Liver (tissue), 8 donors: ENCODE measurements at regions not wholly inside any gene's neighbourhood (a gene's known extent, or its start where the extent isn't known, plus 50 kb on each side); places are given as distances from the start of the nearest gene placed in this dataset.

Experiments
- DNase-seq: peaks from one replicate; pipeline ENCODE4 v3.0.0-alpha.2; 2017; ENCODE audit warnings: low spot score
- H3K27ac ChIP-seq, 2 donors: one replicate each; pipeline ENCODE4 v1.7.0; 2013; ENCODE audit warnings: inconsistent platforms in 2 of 2, low read length in 2 of 2, control low read depth in 1 of 2, low read depth in 1 of 2, mild to moderate bottlenecking in 1 of 2
- H3K27me3 ChIP-seq, 4 donors: one replicate each; pipeline versions ENCODE4 v1.6.1 to v1.7.0; 2013; ENCODE audit warnings: low read length in 3 of 4, inconsistent platforms in 1 of 4, mild to moderate bottlenecking in 1 of 4, moderate library complexity in 1 of 4; ENCODE audit not compliant: control insufficient read depth in 4 of 4, insufficient read depth in 4 of 4
- H3K36me3 ChIP-seq, 4 donors: one replicate each; pipeline versions ENCODE4 v1.6.1 to v1.7.0; 2013; ENCODE audit warnings: low read length in 3 of 4, mild to moderate bottlenecking in 3 of 4, low read depth in 1 of 4, moderate library complexity in 1 of 4; ENCODE audit not compliant: control insufficient read depth in 4 of 4, insufficient read depth in 3 of 4
- H3K4me1 ChIP-seq, 4 donors: one replicate each; pipeline versions ENCODE4 v1.6.1 to v1.7.0; 2013; ENCODE audit warnings: low read length in 3 of 4, mild to moderate bottlenecking in 3 of 4, moderate library complexity in 1 of 4; ENCODE audit not compliant: control insufficient read depth in 4 of 4, insufficient read depth in 4 of 4
- H3K4me3 ChIP-seq, 3 donors: one replicate each; pipeline versions ENCODE4 v1.6.1 to v1.7.0; 2013; ENCODE audit warnings: low read length in 3 of 3, control low read depth in 1 of 3, low read depth in 1 of 3, mild to moderate bottlenecking in 1 of 3
- H3K9ac ChIP-seq, 2 donors: one replicate each; pipeline ENCODE4 v1.7.0; 2013; ENCODE audit warnings: low read length in 2 of 2, mild to moderate bottlenecking in 2 of 2, moderate library complexity in 2 of 2, control low read depth in 1 of 2, low read depth in 1 of 2
- H3K9me3 ChIP-seq, 4 donors: one replicate each; pipeline versions ENCODE4 v1.6.1 to v1.7.0; 2013; ENCODE audit warnings: low read length in 3 of 4; ENCODE audit not compliant: control insufficient read depth in 4 of 4
- FOXA1 ChIP-seq: IDR thresholded peaks from 2 replicates; pipeline ENCODE4 v1.6.1; 2016; ENCODE audit warnings: antibody characterized with exemption
- FOXA2 ChIP-seq: IDR thresholded peaks from 2 replicates; pipeline ENCODE4 v1.6.1; 2016; ENCODE audit warnings: antibody characterized with exemption
- GABPA ChIP-seq, 2 donors: IDR thresholded peaks in 1 of 2; conservative IDR thresholded peaks in 1 of 2; 2 replicates each; pipeline ENCODE4 v1.6.1; 2016; ENCODE audit warnings: antibody characterized with exemption in 2 of 2, mild to moderate bottlenecking in 1 of 2, moderate library complexity in 1 of 2
- HNF4A ChIP-seq, 2 donors: conservative IDR thresholded peaks; 2 replicates each; pipeline ENCODE4 v1.6.1; 2016; ENCODE audit warnings: antibody characterized with exemption in 2 of 2, mild to moderate bottlenecking in 2 of 2
- HNF4G ChIP-seq: IDR thresholded peaks from 2 replicates; pipeline ENCODE4 v1.6.1; 2016; ENCODE audit warnings: antibody characterized with exemption
- JUND ChIP-seq, 2 donors: IDR thresholded peaks; 2 replicates each; pipeline ENCODE4 v1.6.1; 2016; ENCODE audit warnings: antibody characterized with exemption in 2 of 2
- NR2F2 ChIP-seq: IDR thresholded peaks from 2 replicates; pipeline ENCODE4 v1.6.1; 2016; ENCODE audit warnings: antibody characterized with exemption
- RAD21 ChIP-seq, 2 donors: IDR thresholded peaks; 2 replicates each; pipeline ENCODE4 v1.6.1; 2016; ENCODE audit warnings: antibody characterized with exemption in 2 of 2, mild to moderate bottlenecking in 2 of 2
- RXRA ChIP-seq, 2 donors: IDR thresholded peaks; 2 replicates each; pipeline ENCODE4 v1.6.1; 2017 to 2018; ENCODE audit warnings: antibody characterized with exemption in 2 of 2, mild to moderate bottlenecking in 1 of 2
- SP1 ChIP-seq: IDR thresholded peaks from 2 replicates; pipeline ENCODE4 v1.6.1; 2018; ENCODE audit warnings: antibody characterized with exemption, mild to moderate bottlenecking
- TAF1 ChIP-seq: conservative IDR thresholded peaks from 2 replicates; pipeline ENCODE4 v1.6.1; 2016; ENCODE audit warnings: antibody characterized with exemption, mild to moderate bottlenecking
- YY1 ChIP-seq: IDR thresholded peaks from 2 replicates; pipeline ENCODE4 v1.6.1; 2016; ENCODE audit warnings: antibody characterized with exemption, mild to moderate bottlenecking
- WGBS: extraction: QIAGEN DNeasy Blood & Tissue Kit; methylation state at CpG from one replicate; pipeline ENCODE4 v1.1.7; 2013; 5-methylcytosine and 5-hydroxymethylcytosine counted together
- TF ChIP-seq, protein P1 (sequence below): IDR thresholded peaks from 2 replicates; pipeline ENCODE4 v1.6.1; 2016; ENCODE audit warnings: antibody characterized with exemption
- TF ChIP-seq, protein P2 (sequence below): fragments of 150-350 bp; IDR thresholded peaks from 2 replicates; pipeline ENCODE4 v1.5.1; 2017; ENCODE audit warnings: improper control_type of control experiment, low read depth, low read length; ENCODE audit not compliant: missing input control
- TF ChIP-seq, protein P3 (sequence below): IDR thresholded peaks from 2 replicates; pipeline ENCODE4 v1.6.1; 2016; ENCODE audit warnings: antibody characterized with exemption, mild to moderate bottlenecking
- TF ChIP-seq, protein P4 (sequence below): IDR thresholded peaks from 2 replicates; pipeline ENCODE4 v1.6.1; 2016; ENCODE audit warnings: antibody characterized with exemption
- donor health status: healthy.
- donor health status: healthy.
- donor health status: healthy.
- donor health status: healthy.
- donor health status: healthy.

DNA sequence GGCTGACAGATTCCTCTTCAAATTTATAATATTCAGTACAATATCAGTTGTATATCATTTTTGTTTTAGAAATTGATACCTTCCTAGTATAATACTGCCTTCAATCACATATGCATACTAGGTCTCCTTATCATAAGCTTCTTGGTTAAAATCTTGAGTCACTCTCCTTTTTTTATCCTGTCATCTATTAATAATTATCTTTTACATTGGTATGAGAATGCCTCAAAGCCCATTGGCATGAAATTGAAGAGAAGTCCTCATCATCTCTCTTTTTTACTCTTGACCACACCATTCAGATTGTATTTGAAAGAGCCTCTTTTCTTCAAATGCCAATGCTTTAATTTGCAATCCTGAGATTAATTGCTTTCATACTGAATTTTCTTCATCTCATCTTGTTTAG lies 810.3 kb downstream of the BRINP1 start:
- Histone ChIP-seq H3K36me3 (no peaks in the 10 kb centered on the region), H3K9me3 (peaks cover 0 to 5% (median 0%) of the 10 kb centered on the region in 4 donors), H3K4me3 (no peak overlapping the region), H3K27ac (no peak overlapping the region), H3K4me1 (no peaks in the 10 kb centered on the region), H3K27me3 (peaks cover 0 to 4% (median 0%) of the 10 kb centered on the region in 4 donors), H3K9ac (no peak overlapping the region)
- DNase-seq, result no peak
- TF ChIP-seq, protein P1, sequence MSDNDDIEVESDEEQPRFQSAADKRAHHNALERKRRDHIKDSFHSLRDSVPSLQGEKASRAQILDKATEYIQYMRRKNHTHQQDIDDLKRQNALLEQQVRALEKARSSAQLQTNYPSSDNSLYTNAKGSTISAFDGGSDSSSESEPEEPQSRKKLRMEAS, result no peak
- TF ChIP-seq HNF4G (no peak), YY1 (no peak), TAF1 (no peak), FOXA2 (no peak), RXRA (IDR thresholded peaks at IDR 0.05) (no peak), SP1 (no peak), RAD21 (IDR thresholded peaks at IDR 0.05) (no peak), HNF4A (conservative IDR thresholded peaks at IDR 0.05) (no peak), JUND (IDR thresholded peaks at IDR 0.05) (no peak), GABPA (IDR thresholded peaks at IDR 0.05 in 1 of 2, conservative IDR thresholded peaks at IDR 0.05 in 1 of 2) (no peak), FOXA1 (no peak), NR2F2 (no peak)
- TF ChIP-seq, protein P2, sequence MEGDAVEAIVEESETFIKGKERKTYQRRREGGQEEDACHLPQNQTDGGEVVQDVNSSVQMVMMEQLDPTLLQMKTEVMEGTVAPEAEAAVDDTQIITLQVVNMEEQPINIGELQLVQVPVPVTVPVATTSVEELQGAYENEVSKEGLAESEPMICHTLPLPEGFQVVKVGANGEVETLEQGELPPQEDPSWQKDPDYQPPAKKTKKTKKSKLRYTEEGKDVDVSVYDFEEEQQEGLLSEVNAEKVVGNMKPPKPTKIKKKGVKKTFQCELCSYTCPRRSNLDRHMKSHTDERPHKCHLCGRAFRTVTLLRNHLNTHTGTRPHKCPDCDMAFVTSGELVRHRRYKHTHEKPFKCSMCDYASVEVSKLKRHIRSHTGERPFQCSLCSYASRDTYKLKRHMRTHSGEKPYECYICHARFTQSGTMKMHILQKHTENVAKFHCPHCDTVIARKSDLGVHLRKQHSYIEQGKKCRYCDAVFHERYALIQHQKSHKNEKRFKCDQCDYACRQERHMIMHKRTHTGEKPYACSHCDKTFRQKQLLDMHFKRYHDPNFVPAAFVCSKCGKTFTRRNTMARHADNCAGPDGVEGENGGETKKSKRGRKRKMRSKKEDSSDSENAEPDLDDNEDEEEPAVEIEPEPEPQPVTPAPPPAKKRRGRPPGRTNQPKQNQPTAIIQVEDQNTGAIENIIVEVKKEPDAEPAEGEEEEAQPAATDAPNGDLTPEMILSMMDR, result no peak
- TF ChIP-seq, protein P3, sequence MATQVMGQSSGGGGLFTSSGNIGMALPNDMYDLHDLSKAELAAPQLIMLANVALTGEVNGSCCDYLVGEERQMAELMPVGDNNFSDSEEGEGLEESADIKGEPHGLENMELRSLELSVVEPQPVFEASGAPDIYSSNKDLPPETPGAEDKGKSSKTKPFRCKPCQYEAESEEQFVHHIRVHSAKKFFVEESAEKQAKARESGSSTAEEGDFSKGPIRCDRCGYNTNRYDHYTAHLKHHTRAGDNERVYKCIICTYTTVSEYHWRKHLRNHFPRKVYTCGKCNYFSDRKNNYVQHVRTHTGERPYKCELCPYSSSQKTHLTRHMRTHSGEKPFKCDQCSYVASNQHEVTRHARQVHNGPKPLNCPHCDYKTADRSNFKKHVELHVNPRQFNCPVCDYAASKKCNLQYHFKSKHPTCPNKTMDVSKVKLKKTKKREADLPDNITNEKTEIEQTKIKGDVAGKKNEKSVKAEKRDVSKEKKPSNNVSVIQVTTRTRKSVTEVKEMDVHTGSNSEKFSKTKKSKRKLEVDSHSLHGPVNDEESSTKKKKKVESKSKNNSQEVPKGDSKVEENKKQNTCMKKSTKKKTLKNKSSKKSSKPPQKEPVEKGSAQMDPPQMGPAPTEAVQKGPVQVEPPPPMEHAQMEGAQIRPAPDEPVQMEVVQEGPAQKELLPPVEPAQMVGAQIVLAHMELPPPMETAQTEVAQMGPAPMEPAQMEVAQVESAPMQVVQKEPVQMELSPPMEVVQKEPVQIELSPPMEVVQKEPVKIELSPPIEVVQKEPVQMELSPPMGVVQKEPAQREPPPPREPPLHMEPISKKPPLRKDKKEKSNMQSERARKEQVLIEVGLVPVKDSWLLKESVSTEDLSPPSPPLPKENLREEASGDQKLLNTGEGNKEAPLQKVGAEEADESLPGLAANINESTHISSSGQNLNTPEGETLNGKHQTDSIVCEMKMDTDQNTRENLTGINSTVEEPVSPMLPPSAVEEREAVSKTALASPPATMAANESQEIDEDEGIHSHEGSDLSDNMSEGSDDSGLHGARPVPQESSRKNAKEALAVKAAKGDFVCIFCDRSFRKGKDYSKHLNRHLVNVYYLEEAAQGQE, result no peak
- TF ChIP-seq, protein P4, sequence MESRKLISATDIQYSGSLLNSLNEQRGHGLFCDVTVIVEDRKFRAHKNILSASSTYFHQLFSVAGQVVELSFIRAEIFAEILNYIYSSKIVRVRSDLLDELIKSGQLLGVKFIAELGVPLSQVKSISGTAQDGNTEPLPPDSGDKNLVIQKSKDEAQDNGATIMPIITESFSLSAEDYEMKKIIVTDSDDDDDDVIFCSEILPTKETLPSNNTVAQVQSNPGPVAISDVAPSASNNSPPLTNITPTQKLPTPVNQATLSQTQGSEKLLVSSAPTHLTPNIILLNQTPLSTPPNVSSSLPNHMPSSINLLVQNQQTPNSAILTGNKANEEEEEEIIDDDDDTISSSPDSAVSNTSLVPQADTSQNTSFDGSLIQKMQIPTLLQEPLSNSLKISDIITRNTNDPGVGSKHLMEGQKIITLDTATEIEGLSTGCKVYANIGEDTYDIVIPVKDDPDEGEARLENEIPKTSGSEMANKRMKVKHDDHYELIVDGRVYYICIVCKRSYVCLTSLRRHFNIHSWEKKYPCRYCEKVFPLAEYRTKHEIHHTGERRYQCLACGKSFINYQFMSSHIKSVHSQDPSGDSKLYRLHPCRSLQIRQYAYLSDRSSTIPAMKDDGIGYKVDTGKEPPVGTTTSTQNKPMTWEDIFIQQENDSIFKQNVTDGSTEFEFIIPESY, result no peak

DNA sequence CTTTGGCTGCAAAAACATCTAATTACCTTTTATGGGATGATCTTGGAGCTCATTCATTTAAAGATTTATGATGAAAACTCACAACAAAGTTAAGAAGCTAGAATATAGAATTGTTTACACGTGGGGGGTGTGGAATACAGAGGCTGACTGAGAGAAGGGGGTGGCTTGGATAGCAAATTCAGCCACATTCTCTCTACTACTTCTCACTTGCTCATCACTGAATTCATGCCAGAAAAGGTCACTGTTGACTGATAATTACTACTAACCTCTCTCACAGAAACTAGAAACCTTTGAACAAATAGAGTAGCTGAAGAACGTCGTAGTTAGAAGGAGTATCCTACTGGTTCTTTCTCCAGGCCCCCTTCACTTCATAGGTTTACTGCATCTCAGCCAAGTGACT lies 808.2 kb downstream of the BRINP1 start:
- Histone ChIP-seq H3K36me3 (no peaks in the 10 kb centered on the region), H3K27me3 (peaks cover 0 to 4% (median 0%) of the 10 kb centered on the region in 4 donors), H3K27ac (no peak overlapping the region), H3K4me3 (no peak overlapping the region), H3K9ac (no peak overlapping the region), H3K4me1 (no peaks in the 10 kb centered on the region), H3K9me3 (no peaks in the 10 kb centered on the region)
- WGBS, result 61% methylated on average over 3 of the region's 3 CpGs
- TF ChIP-seq HNF4A (conservative IDR thresholded peaks at IDR 0.05) (no peak), NR2F2 (no peak), YY1 (no peak), TAF1 (no peak), GABPA (IDR thresholded peaks at IDR 0.05 in 1 of 2, conservative IDR thresholded peaks at IDR 0.05 in 1 of 2) (no peak), FOXA1 (no peak), HNF4G (no peak), JUND (IDR thresholded peaks at IDR 0.05) (no peak)
- TF ChIP-seq, protein P2, result no peak
- no peak for DNase-seq
